Ascending aorta (tissue), 2 donors: ENCODE measurements at regions not wholly inside any gene's neighbourhood (a gene's known extent, or its start where the extent isn't known, plus 50 kb on each side); places are given as distances from the start of the nearest gene placed in this dataset.
A peak's percentile ranks its signal among the peaks of the same experiment; 100 is the strongest.

Source experiments
- DNase-seq, 2 donors: peaks; one replicate each; pipeline ENCODE4 v3.0.0-alpha.2; 2019; ENCODE audit warnings: low spot score in 2 of 2
- H3K27ac ChIP-seq, 2 donors: fragments of 200-600 bp; sonication (generic); one replicate each; pipeline ENCODE4 v1.5.1; 2016 to 2017; ENCODE audit warnings: mild to moderate bottlenecking in 1 of 2
- H3K27me3 ChIP-seq: fragments of 200-600 bp; sonication (generic); one replicate; pipeline ENCODE4 v1.5.1; 2017
- H3K36me3 ChIP-seq, 2 donors: fragments of 200-600 bp; sonication (generic); one replicate each; pipeline ENCODE4 v1.5.1; 2016
- H3K4me1 ChIP-seq, 2 donors: fragments of 200-600 bp; sonication (generic); one replicate each; pipeline ENCODE4 v1.5.1; 2016 to 2017; ENCODE audit warnings: mild to moderate bottlenecking in 1 of 2
- H3K4me3 ChIP-seq, 2 donors: fragments of 200-600 bp; sonication (generic); one replicate each; pipeline ENCODE4 v1.5.1; 2016 to 2017; ENCODE audit warnings: mild to moderate bottlenecking in 1 of 2
- H3K9me3 ChIP-seq, 2 donors: fragments of 200-600 bp; sonication (generic); one replicate each; pipeline ENCODE4 v1.5.1; 2016
- intact Hi-C: fragments of 100-400 bp; cut with DNase I; formaldehyde crosslinking; loops from one replicate; pipeline ENCODE4 v1.15.1; 2023
- TF ChIP-seq, protein P1 (sequence below), 3 experiments: fragments of 200-600 bp in 2 of 3; fragments of 450-650 bp in 1 of 3; sonication (generic) in 2 of 3; IDR thresholded peaks; one replicate each; pipeline ENCODE4 v1.5.1; 2016 to 2019; ENCODE audit warnings: antibody characterized with exemption in 3 of 3, mild to moderate bottlenecking in 1 of 3, moderate library complexity in 1 of 3

DNA sequence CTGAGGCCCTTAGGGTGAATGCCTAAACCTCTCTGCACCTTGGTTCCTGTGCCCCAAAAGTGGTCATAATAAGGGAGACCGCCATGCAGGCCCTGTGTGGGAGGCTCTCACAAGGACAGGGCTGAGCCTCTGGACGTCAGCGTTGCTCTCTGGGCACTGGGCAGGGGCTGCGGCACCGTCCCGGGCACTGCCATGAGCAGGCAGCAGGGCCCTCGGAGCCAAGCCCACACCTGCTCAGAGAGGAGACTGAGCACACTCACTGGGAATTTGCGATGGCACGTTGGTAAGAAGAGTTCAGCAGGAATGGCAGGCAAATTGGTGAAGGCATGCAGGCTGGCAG lies 123.4 kb downstream of the HMX1 start:
- no peak for DNase-seq
- TF ChIP-seq, protein P1, sequence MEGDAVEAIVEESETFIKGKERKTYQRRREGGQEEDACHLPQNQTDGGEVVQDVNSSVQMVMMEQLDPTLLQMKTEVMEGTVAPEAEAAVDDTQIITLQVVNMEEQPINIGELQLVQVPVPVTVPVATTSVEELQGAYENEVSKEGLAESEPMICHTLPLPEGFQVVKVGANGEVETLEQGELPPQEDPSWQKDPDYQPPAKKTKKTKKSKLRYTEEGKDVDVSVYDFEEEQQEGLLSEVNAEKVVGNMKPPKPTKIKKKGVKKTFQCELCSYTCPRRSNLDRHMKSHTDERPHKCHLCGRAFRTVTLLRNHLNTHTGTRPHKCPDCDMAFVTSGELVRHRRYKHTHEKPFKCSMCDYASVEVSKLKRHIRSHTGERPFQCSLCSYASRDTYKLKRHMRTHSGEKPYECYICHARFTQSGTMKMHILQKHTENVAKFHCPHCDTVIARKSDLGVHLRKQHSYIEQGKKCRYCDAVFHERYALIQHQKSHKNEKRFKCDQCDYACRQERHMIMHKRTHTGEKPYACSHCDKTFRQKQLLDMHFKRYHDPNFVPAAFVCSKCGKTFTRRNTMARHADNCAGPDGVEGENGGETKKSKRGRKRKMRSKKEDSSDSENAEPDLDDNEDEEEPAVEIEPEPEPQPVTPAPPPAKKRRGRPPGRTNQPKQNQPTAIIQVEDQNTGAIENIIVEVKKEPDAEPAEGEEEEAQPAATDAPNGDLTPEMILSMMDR (IDR thresholded peaks at IDR 0.05) = no peak
- no peaks in the 10 kb centered on the region for H3K4me1 ChIP-seq

DNA sequence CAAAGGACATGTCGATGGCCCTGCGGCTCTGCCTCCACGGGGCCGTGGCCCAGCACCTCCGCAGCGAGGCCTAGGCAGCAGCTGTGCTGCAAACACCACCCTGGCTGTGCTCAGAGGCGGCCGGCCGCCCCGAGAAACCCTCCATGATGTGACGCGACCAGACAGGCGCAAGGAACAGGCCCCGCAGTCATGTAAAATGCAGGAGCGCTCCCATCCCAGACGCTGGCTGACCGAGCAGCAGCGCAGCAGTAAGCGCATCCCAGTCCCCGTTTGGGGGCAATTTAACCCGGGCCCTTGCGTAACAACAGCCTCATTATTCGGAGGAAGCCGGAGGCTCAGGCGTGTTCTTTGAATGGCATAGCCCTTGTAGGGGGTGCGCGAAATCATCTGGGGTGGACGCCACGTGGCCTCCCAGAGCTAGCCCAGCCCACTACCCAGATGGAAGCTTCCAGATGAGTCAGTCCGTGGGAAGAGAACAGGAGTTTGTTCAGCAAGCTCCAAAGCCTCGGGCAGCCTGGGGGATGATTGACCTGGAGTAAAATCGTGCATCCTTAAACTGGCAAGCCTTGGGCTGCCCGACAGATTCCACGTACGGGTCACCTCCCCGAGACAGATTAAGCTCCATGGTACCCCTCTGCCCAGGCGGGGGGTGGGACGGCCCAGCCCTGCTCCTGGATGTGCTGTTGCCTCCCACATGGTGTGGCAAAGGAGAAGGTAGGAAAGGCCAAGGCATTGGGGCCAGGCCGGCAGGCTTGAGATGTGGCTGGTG lies 124.0 kb downstream of the HMX1 start:
- intact Hi-C loops = no loop called here
- no peaks in the 10 kb centered on the region for H3K36me3 ChIP-seq
- no peak overlapping the region for H3K4me3 ChIP-seq
- TF ChIP-seq, protein P1 (IDR thresholded peaks at IDR 0.05) = no peak
- no peaks in the 10 kb centered on the region for H3K27me3 ChIP-seq
- no peak overlapping the region for H3K27ac ChIP-seq
- H3K4me1 ChIP-seq = no peaks in the 10 kb centered on the region
- H3K9me3 ChIP-seq = no peaks in the 10 kb centered on the region
- peak in 1 of 2 donors; percentile 57 for DNase-seq

More for the DNA sequence above, 123.4 kb downstream of the HMX1 start:
- intact Hi-C loops = no loop called here
- no peaks in the 10 kb centered on the region for H3K9me3 ChIP-seq
- no peak overlapping the region for H3K4me3 ChIP-seq
- no peaks in the 10 kb centered on the region for H3K36me3 ChIP-seq
- H3K27me3 ChIP-seq = no peaks in the 10 kb centered on the region
- H3K27ac ChIP-seq = no peak overlapping the region

DNA sequence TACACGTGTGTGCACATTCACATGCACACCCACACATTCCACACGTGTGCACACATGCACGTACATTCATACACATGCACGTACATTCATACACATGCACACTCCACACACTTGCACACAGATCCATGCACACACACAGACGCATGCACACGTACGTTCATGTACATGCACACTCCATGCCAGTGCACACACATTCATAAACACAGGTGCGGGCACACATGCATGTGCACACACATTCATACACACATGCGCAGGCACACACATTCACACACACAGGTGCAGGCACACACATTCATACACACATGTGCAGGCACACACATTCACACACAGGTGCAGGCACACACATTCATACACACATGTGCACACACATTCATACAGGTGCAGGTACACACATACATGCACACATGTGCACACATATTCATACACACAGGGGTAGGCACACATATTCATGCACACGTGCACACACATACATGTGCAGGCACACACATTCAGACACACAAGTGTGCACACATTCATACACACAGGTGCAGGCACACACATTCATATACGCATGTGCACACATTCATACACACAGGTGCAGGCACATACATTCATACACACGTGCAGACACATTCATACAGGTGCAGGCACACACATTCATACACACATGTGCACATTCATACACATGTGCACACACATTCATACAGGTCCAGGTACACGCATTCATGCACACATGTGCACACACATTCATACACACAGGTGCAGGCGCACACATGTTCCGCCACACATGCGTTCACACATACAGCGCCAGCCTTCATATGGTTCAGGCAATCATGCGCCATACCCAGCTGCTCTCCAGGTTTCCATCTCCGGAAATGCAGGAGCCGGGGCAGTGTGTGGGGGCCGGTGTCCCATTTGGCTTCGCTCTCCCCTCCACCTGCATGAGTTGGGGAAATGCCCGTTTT lies 124.8 kb downstream of the HMX1 start:
- intact Hi-C loops = no loop called here
- Histone ChIP-seq H3K36me3 (no peaks in the 10 kb centered on the region), H3K4me3 (no peak overlapping the region), H3K9me3 (no peaks in the 10 kb centered on the region), H3K27ac (no peak overlapping the region), H3K27me3 (no peaks in the 10 kb centered on the region), H3K4me1 (no peaks in the 10 kb centered on the region)
- TF ChIP-seq, protein P1 (IDR thresholded peaks at IDR 0.05) = no peak
- DNase-seq = peak in 1 of 2 donors; percentile 15

DNA sequence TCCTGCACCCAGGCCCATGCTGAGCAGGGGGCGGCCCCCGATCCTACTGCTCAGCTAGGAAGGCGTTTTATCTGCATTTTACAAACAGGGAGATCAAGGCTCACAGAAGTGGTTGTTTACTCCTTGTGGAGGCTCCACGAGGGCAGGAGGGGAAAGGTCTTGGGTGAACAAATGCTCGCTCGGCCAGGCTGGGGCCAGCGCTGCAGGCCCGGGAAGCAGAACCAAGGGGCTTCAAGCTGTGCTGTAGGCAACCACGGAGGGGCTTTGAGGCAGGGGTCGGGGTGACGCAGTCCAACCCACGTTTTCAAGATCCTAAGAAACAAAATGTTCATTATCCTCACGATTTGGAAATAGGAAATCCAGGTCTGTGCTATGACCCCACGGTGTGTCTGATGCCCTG lies 125.8 kb downstream of the HMX1 start:
- intact Hi-C loops = no loop called here
- H3K9me3 ChIP-seq = no peaks in the 10 kb centered on the region
- no peaks in the 10 kb centered on the region for H3K36me3 ChIP-seq
- no peaks in the 10 kb centered on the region for H3K4me1 ChIP-seq
- no peak for DNase-seq
- no peak overlapping the region for H3K4me3 ChIP-seq
- H3K27ac ChIP-seq = no peak overlapping the region
- TF ChIP-seq, protein P1 (IDR thresholded peaks at IDR 0.05) = no peak
- H3K27me3 ChIP-seq = no peaks in the 10 kb centered on the region

DNA sequence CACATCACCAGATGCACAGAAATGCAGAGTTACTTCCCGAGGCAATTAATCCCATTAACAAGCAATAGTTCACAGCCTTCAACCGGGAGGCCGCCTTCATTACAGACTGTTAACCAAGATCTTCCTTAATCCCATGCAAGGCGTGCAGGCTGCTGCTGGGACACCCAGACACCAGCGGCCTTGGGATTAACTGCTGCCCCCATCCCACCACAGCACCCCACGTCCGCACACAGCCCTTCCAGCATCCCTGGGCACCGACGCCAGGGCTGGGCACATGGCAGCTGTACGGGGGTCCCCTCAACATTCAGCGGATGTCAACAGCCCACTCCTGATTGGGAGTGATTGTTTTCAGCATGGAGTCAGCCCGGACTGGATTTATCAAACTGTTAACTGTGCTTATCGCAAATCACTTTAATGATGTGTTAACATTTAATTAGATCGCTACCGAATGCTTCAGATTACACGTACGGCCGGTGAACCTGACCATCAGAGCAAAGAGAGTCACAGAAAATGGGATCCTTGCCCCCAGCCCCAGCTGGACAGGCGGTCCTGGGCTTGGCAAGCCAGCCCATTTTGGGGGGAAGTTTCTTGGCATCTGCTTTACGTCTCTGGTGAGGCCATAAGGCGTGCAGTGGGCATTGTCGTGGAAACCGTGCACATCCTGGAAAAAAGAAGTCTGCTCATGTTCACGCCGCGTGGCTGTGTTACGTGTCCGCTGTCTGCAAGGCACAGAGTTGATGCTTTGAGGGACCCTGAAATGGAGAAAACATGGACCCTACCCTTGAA lies 126.4 kb downstream of the HMX1 start:
- intact Hi-C loops = no loop called here
- Histone ChIP-seq H3K9me3 (no peaks in the 10 kb centered on the region), H3K27ac (no peak overlapping the region), H3K4me1 (no peaks in the 10 kb centered on the region), H3K36me3 (no peaks in the 10 kb centered on the region), H3K4me3 (no peak overlapping the region), H3K27me3 (no peaks in the 10 kb centered on the region)
- DNase-seq = peak in 1 of 2 donors; percentile 45
- TF ChIP-seq, protein P1 (IDR thresholded peaks at IDR 0.05) = no peak
